Occipital lobe (tissue), 1 donor: ENCODE measurements at regions not wholly inside any gene's neighbourhood (a gene's known extent, or its start where the extent isn't known, plus 50 kb on each side); places are given as distances from the start of the nearest gene placed in this dataset.
"Not testable (repeated sequence)": the region's sequence is repeated elsewhere in the genome, so short reads cannot be mapped to it uniquely, and the experiment has no call there.

Experiments
- DNase-seq: peaks from one replicate; lab custom pipeline; 2025; lab: John Stamatoyannopoulos, UW

DNA sequence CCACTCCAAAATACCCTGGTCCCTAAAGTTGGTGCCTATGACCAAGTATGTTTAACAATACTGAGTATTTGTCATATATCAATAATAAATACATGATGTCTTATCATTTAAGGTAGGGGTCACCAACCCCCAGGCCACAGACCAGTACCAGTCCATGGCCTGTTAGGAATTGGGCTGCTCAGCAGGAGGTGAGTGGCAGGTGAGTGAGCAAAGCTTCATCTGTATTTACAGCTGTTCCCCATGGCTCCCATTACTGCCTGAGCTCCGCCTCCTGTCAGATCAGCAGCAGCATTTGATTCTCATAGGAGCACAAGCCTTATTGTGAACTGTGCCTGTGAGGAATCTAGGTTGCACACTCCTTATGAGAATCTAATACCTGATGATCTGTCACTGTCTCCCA lies 126.2 kb downstream of the HNRNPD start:
- no peak for DNase-seq

DNA sequence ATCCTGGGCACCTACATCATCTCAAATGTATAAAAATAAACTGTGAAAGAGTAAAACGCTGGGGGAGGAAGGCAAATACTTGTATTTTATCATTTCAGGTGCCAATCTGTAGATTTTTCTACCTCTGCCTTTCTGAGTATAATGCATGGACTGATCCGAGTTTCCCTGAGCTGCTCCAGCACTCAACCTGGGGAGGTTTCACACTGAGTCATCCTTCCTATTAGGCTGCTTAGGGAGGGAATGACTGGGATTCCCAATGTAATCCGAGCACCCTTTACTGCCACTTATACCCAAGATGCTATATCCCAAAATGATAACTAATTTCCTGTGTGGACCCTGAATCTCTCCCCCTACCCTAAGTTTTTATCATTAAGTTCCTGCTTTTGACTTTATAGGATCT lies 126.6 kb downstream of the HNRNPD start:
- peak; percentile 1 for DNase-seq

DNA sequence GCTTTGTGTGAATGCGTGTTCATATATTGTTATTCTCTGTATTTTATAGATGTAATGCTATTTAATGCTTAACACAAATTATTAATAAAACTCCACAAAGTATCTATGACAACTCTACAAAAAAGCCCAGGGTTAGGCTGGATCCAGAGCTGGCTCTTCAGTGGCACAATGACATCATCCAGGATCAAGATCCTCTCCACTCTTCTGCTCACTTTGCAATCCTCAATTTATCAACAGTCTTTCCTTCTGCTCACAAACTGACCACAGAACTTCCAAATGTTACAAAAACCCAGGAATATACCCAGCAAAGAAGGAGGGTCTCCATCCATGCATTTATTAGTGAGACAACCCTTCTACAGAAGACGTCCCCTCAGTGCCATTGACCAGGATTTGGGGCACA lies 132.3 kb downstream of the HNRNPD start:
- DNase-seq = no peak

DNA sequence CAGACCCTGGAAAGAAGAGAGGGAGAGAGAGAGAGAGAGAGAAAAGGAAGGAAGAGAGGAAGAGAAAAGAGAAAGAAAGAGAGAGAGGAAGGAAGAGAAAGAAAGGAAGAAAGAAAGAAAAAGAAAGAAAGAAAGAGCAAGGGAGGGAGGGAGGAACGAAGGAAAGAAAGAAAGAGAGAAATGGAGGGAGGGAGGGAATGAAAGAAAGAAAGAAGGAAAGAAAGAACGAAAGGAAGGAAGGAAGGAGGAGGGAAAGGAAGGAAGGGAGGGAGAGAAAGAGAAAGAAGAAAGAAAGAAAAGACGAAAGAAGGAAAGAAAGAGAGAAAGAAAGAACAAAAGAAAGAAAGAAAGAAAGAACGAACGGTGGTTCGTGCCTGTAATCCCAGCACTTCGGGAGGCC lies 133.4 kb downstream of the HNRNPD start:
- no peak for DNase-seq

DNA sequence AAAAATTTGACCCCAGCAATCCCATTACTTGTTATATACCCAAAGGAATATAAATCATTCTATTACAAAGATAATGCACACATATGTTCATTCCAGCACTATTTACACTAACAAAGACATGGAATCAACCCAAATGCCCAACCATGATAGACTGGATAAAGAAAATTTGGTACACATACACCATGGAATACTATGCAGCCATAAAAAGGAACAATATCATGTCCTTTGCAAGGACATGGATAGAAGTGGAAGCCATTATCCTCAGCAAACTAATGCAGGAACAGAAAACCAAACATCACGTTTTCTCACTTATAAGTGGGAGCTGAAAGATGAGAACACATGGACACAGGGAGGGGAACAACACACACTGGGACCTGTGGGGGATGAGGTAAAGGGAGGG lies 136.6 kb downstream of the HNRNPD start:
- not testable (repeated sequence) for DNase-seq

DNA sequence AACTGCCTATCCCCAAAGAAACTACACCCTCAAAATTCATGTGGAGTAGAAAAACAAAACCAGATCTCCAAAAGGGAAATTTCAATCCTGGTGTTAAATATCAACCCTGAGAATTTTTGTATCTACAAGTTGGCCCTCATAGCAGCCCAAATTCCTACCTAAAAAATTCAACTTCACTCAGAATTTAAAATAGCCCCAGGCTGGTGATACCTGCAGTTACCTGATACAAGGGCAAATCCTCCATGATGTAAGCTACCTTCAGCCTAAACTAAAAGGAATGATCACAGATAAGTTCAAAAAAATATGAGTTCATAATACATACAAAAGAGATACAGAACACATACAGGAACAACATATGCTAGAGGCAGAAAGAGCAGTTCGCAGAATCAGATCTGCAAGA lies 138.4 kb downstream of the HNRNPD start:
- no peak for DNase-seq

DNA sequence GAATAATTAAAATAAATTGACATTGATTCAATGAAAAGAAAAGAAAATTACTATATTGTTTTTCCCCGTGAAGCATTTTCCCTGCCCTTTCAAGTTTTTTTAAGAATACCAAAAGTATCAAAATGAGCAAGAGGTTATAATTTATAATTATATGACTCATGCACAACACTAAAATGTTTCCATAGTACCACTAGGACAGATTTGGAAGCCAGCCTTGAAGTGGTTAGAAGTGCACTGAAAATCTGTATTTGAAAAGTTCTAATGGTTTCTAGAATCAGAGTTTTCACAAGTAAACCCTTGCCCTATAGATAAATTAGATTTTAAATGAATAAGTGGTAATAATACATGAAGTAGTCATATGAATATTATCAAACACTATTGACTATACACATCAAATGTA lies 140.9 kb downstream of the HNRNPD start:
- no peak for DNase-seq

DNA sequence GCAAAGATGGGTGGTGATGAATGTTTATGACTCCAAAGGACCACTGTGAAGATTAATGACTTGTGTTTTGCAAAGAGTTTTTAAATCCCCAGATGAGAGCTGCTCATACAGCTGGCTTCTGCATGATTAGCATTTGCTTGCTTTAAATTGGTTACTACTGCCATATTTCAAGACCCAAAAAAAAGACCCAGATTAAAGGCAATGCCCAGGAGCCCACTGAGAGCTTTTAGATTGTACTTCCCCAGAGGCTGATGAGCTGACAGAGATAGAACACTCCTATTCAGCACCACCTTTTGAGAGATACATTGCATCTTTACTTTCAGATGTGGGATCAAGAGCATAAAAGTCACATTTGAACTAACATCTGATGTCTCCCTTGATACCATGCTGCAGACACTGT lies 142.0 kb downstream of the HNRNPD start:
- DNase-seq = no peak

DNA sequence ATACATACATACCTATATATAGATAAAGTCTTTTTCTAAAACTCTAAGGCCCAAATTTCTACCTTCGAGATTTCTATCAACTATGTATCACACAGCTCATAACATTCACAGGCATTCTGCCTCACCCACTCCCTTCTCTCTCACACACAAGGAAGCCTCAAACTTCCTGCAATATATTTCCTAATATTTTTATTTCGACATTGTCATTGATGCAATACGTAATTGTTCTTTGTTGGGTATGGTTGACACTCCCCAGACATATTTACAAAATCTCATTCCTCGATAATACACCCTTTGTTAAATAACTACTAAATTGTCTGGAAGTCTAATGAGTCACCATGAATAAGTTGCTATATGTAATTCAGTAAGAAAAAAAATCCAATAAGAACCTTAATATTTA lies 143.5 kb downstream of the HNRNPD start:
- no peak for DNase-seq

DNA sequence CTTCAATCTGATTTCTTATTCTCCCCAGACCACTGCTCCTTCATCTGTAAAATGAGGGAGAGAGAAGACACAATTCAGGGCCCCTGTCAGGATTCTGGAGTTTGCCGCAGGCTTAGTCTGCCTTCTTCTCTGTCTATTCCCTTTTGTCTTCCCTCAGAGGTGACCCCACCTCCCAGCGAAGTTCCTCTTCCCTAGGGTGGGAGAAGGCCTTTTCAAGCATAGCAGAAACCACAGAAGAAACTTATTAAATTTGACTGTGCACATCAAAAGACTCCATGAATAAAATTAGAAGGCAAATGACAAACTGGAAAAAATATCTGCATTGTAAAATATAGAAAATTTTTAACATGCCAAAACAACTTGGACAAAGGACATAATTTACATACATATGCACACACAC lies 148.8 kb downstream of the HNRNPD start:
- no peak for DNase-seq

DNA sequence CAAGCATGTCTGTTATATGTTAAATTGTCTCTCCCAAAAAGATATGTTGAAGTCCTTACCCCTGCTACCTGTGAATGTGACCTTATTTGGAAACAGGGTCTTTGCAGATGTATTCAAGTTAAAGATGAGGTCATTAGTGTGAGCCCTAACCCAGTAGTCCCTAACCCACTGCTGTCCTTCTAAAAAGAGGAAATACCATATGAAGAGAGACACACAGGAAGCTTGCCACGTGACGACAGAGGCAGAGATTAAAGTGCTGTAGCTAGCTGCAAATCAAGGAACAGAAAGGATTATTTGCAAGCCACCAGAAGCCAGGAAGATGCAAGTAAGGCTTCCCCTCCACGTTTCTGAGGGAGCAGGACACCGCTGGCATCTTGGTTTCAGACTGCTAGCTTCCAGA lies 150.1 kb downstream of the HNRNPD start:
- DNase-seq = no peak

DNA sequence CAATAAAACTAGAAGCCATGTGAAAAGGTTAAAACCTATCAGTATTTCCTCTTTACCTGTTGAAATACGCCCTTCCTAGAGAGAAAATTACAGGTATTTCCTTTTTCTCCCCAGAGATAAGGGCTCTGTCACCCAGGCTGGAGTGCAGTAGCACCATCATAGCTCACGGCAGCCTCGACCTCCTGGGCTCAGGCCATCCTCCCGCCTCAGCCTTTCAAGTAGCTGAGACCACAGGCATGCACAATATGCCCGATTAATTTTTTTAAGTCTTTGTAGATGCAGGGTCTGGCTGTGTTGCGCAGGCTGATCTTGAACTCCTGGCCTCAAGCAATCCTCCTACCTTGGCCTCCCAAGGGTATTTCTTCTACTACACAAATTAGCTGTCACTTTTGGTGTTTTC lies 154.4 kb downstream of the HNRNPD start:
- no peak for DNase-seq

DNA sequence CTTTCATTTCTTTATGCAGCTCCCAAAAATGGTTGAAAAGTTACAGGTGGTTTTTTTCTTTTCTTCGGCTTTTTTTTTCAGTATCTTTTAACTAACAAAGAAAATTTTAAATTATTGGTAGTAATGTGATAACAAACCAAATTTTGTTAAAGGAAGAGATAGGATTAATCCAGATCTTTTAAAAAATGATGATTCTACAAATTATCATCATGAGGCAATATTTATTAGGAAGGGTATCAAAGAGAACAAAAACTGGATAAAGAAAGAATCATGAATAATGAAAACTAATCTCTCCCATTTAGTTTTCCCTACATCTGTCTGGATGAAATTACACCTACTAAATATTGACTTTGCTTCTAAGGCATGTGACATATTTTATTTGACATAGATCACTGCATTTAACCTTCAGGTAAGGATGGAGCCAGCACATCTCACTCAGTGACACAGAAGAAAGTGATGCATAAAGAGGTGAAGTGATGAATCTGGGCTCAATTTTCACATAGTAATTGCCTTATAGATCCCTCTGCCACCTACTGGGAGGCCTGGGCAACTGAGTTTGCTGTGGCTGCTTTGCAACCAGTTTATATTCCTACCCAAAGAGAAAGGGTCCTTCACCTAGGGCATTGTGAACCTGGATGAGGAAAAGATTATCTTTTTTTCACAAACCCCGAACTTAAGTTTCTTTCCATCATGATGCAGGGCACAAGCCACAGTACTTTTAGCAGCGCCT lies 155.6 kb downstream of the HNRNPD start:
- DNase-seq = peak; percentile 1

DNA sequence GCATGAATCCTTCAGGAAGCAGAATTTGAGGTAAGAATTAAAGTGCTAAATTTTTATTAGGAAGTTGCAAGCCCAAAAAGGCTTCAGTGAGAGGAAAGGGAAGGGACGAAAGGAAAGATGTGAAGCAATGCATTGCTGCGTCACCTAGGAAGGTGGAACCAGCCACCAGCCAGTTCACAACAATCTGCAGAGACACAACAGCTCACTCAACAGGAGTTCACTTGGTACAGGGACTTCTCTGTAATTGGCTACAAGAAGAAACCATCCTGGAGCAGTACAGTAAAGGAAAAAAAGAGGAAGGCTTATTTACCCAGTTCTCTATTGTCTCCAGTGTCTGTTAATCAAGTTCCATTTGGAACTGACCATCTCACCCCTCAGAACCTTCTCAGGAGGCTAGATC lies 157.6 kb downstream of the HNRNPD start:
- DNase-seq = no peak

DNA sequence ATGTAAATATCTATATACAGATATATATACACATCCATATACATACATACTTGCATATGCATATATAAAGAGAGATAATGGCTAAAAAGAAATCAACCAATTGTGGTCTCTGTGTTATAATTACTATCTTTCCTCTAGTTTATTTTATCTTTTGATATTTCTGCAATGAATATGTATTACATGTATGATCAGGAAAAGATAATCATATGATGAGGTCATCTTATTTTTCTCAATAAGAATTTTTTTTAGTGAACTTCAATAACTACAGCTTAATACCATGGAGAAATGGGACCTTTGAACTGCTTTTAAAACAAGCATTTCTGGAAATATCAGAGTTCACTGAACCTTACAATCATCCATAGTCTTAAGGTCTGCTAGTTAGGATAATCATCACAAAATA lies 158.0 kb downstream of the HNRNPD start:
- DNase-seq = no peak

DNA sequence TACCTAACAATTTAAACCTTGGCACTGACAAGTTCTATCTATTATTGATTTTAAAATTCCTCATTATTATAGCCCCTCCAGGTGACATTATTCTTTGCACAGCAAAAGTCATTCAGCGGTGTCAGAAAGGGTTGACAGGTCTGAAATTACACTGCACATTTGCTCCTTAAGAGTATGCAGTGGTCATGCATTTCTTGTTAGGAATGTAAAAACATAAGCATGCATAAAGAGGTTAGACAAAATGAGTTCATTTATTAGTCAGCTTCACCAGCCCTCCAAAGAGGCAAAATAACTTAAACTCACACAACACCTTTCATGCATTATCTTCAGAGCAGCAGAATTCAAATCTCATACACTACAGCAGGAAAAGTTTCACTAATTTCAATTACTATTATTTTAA lies 158.8 kb downstream of the HNRNPD start:
- no peak for DNase-seq

DNA sequence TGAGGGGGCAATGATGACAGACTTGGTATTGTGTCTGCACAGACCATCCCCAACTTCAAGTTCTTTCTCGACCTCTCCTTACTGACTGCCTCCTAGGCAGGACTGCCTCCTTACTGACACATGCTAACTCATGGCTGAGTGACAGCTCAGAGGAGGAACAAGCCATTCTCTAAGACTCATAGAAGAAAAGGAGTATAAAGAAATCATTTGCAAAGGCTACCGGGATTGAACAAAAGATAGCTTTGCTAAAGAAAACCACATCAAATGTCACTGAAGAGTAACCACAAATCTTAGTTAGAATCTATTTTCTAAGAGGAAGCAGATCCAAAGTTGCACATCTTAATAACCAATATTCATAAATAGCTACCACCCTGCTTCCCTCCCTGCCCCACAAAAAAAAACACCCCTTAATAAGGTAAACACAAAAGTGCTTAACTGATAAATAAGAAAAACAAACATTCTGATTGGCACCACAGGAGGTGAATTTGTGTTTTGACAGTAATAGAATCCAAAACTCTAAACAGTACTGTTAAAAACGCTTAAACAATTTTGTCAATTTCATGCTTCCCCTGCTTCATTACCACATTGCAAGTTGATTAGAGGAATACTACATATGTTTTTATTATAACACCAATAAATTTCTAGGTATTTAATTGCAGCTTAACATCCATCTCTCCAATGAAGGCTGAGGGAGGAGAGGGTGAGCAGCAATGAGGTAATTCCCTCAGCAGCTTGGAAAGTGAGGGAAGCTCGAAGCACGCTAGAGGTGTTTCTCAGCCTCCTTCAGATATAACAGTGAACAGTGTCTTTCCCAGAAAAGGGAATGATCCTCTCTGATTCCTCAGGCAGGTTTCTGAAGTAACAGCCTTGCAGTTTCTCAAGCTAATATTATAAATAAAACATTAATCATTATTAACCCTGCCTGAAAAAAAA lies 160.0 kb downstream of the HNRNPD start:
- DNase-seq = no peak

DNA sequence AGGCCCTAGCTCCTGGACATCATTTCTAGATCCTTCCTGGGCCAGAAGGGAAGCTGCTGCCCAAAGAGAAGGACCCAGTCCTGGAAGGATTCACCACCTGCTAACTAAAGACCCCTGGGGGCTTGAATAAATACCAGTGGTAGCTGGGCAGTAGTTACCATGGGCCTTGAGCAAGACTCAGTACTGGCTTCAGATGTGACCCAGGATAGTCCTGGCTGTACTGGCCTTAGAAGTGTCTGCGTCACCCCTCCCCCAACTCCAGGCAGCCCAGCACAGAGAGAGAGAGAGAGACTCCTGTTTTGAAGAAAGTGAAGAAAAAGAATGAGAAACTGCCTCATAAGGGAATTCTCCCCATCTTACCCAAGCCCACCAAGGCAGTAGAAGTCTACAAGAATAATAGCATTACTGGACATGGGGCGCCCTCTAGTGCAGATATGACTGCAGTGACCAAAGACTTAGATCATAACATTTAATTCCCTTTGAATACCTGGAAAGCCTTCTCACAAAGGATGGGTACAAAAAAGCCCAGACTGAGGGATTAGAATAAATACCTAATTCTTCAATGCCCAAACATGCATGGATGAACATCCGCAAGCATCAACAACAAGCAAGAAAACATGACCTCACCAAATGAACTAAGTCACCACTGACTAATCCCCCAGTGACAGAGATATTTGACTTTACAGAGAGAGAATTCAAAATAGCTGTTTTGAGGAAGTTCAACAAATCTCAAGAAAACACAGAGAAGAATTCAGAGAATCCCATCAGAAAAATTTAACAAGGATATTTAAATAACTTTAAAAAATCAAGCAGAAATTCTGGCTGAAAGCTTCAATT lies 171.8 kb downstream of the HNRNPD start:
- DNase-seq = no peak

DNA sequence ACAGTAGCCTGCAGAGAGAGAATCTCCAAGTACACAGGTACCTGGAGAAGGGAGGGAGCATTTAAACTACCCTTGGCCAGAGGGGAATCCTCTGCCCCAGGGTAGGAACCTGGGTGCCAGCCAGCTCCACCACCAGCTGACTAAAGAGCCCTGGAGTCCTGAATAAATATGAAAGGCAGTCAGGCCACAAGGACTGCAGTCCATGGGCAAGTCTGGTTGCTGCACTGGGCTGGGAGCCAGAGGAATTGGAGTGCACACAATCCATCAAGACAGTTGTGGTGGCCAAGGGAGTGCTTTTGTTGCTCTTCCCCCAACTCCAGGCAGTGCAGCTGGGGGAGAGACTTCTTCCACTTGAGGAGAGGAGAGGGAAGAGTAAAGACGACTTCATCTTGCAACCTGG lies 172.5 kb downstream of the HNRNPD start:
- no peak for DNase-seq

DNA sequence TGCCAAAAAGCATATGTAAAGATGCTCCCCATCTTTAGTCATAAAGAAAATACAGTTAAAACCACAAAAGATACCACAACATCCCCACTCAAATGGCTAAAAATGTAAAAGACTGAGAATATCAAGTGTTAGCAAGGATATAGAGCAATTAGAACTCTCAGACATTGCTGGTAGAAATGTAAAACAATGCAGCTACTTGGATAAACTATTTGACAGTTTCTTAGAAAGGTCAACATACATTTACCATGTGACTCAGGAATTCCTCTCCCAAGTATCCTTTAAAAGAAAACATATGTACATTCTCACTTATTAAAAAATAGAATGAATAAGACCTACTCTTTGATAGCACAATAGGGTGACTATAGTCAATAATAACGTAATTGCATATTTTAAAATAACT lies 173.7 kb downstream of the HNRNPD start:
- DNase-seq = no peak

DNA sequence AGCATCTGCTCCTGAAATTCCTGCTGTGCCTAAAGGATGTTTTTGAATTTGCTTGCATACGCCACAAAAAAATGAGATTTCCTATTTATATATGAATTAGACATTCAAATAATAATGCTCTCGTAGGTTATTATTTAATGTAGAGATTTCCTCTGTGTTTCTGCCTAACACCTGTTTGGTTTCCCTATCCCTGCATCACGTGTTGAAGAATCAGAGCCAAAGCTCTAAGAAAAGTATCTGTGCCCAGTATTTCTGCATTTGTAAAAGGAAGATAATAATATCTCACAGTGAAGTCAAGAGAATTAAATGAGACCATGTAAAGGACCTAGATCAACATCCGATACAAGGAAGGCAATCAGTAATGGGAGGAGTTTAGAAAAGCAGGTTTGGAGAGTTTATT lies 179.5 kb downstream of the HNRNPD start:
- no peak for DNase-seq

DNA sequence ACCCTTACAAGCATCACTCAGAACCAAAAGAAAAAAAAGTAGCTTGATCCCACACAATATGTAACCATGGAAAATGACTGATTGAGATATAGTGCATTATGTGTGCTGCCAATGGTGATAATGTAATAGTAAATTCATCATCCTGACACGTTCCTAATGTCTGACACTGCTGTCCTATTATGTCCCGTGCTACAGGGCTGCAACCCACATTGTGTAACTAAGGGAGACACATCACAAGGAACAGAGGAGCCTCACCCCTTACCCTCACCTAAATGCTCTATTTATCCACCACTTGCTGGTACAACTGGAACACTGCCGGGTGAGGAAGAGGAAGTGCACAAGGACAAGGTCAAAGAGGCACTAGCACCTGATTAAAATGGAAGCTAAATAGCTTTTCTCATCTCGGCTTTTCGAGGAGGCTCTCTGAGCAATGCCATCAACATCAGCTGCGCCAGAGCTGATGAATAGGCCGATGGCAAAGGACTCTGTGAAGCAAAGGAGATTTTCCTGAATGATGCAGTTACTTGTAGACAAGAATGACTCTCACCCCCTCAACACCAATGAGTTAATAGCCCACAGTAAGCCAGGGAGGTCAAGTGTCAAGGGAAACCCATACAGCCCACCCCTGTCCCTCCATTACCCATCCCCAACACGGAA lies 181.6 kb downstream of the HNRNPD start:
- no peak for DNase-seq
